ENCODE measurements at regions not wholly inside any gene's neighbourhood (a gene's known extent, or its start where the extent isn't known, plus 50 kb on each side); places are given as distances from the start of the nearest gene placed in this dataset.
A peak's percentile ranks its signal among the peaks of the same experiment; 100 is the strongest.

DNA sequence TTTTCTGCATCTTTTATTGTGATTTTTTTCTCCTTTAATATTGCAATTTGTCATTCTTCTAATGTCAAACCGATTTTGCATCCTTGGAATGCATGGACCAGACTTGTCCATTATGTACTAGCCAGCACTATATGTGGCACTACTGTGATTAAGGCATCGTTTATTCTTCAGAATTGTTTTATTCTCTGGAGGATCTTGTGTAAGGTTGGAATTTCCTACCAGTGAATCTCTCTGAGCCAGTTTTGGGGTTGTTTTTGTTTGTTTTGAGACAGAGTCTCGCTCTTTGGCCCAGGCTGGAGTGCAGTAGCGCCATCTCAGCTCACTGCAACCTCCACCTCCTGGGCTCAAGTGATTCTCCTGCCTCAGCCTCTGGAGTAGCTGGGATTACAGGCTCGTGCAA, 58.5 kb downstream of the IGLL5 start:
- H3K4me3 ChIP-seq (ENCODE audit: low read depth in 1 of 2, low read length in 2 of 2), result no peak overlapping the region
- DNase-seq (peak; percentile 3), ATAC-seq (ENCODE audit: insufficient read depth, low read depth) (no peak)
- H4K20me1 ChIP-seq (ENCODE audit: insufficient read depth, low read length), result no peaks in the 10 kb centered on the region
- no peak overlapping the region for H3K27ac ChIP-seq (ENCODE audit: low read length)
- no peaks in the 10 kb centered on the region for H3K36me3 ChIP-seq (ENCODE audit: insufficient read depth, low read length)
- H3K9me3 ChIP-seq (ENCODE audit: insufficient read depth, low read length, severe bottlenecking), result no peaks in the 10 kb centered on the region
- no peaks in the 10 kb centered on the region for H3K27me3 ChIP-seq (ENCODE audit: insufficient read depth, low read length, poor library complexity)
- H3K79me2 ChIP-seq (ENCODE audit: insufficient read depth, low read length), result no peaks in the 10 kb centered on the region
- no peak overlapping the region for H3K4me2 ChIP-seq (ENCODE audit: insufficient read depth, low read length)
- TF ChIP-seq, protein P1, sequence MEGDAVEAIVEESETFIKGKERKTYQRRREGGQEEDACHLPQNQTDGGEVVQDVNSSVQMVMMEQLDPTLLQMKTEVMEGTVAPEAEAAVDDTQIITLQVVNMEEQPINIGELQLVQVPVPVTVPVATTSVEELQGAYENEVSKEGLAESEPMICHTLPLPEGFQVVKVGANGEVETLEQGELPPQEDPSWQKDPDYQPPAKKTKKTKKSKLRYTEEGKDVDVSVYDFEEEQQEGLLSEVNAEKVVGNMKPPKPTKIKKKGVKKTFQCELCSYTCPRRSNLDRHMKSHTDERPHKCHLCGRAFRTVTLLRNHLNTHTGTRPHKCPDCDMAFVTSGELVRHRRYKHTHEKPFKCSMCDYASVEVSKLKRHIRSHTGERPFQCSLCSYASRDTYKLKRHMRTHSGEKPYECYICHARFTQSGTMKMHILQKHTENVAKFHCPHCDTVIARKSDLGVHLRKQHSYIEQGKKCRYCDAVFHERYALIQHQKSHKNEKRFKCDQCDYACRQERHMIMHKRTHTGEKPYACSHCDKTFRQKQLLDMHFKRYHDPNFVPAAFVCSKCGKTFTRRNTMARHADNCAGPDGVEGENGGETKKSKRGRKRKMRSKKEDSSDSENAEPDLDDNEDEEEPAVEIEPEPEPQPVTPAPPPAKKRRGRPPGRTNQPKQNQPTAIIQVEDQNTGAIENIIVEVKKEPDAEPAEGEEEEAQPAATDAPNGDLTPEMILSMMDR (IDR thresholded peaks at IDR 0.05; ENCODE audit: borderline replicate concordance, extremely low read depth, low read length, poor library complexity, severe bottlenecking), result no peak
- H3K4me1 ChIP-seq (ENCODE audit: insufficient read depth, low read length), result peaks cover 45% of the 10 kb centered on the region
- H3K9ac ChIP-seq (ENCODE audit: low read depth, low read length), result no peak overlapping the region
- no peak overlapping the region for H2AFZ ChIP-seq (ENCODE audit: low read depth, low read length)

DNA sequence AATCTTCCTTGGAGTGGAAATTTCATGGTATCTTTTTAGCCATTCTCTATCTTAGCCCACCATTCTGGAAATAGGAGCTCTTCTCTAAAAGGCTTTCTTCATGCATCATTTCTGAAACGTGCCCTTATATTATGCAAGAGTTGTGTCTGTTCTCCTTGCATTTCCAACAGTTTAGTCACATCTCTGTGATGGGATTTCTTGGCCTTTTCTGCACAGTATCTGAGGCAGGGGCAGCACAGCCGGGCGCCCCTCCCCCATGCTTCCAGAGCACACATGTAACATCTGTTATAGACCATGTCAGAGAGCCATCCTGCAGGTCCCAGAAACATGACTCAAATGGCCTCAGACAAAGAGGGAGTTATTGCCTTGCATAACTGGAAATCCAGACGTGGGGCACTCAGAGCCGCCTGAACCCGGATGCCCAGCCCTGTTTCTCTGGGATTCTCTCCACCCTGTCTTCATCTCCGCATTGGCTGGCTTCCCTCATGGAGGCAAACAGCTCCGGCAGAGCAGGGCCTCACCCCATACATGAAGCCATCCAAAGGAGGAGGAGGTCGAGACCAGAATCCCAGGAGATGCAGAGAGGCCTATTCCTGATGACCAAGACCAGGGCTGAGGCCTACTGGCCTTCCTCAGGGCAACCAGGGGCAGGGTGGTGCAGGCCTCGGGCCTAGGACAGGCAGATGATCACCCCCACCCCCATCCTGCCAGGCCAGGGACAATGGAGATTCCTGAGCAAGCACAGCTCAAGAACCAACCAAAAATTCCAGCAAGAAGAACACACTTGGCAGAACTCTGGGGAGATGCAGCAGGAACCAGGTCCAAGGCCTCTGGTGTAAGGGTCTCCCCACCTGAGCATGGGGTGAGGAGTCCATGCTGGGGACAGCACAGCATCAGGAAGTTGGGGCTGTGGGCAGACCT, 61.3 kb downstream of the IGLL5 start:
- H3K27me3 ChIP-seq (ENCODE audit: insufficient read depth, low read length, poor library complexity), result no peaks in the 10 kb centered on the region
- ATAC-seq (ENCODE audit: insufficient read depth, low read depth) (no peak), DNase-seq (peak; percentile 4)
- H3K4me1 ChIP-seq (ENCODE audit: insufficient read depth, low read length), result peaks cover 42% of the 10 kb centered on the region
- H3K27ac ChIP-seq (ENCODE audit: low read length), result peak overlapping the region; percentile 9
- H3K36me3 ChIP-seq (ENCODE audit: insufficient read depth, low read length), result no peaks in the 10 kb centered on the region
- H3K4me3 ChIP-seq (ENCODE audit: low read depth in 1 of 2, low read length in 2 of 2), result no peak overlapping the region
- H2AFZ ChIP-seq (ENCODE audit: low read depth, low read length), result no peak overlapping the region
- H3K4me2 ChIP-seq (ENCODE audit: insufficient read depth, low read length), result no peak overlapping the region
- no peak overlapping the region for H3K9ac ChIP-seq (ENCODE audit: low read depth, low read length)
- TF ChIP-seq EZH2 (IDR thresholded peaks at IDR 0.05; ENCODE audit: borderline replicate concordance, low read depth, low read length, severe bottlenecking), result no peak
- TF ChIP-seq, protein P1 (IDR thresholded peaks at IDR 0.05; ENCODE audit: borderline replicate concordance, extremely low read depth, low read length, poor library complexity, severe bottlenecking), result no peak
- no peaks in the 10 kb centered on the region for H3K79me2 ChIP-seq (ENCODE audit: insufficient read depth, low read length)
- no peaks in the 10 kb centered on the region for H4K20me1 ChIP-seq (ENCODE audit: insufficient read depth, low read length)
- H3K9me3 ChIP-seq (ENCODE audit: insufficient read depth, low read length, severe bottlenecking), result no peaks in the 10 kb centered on the region

DNA sequence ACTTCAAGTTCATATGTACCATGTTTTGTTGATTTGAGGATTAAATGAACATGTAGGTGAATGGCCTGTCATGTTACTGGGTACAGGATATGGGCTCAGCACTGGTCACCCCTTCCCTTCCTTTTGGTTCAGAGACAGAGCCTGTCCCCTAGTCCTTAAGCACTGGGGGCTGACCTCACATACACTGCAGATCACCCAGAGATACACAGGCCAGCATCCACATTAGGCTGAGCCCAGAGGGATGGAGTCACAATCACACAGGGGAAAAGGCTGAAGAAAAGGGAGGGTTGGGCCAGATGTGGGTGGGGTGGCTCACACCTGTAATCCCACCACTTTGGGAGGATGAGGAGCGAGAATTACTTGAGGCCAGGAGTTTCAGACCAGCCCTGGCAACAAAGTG, 62.3 kb downstream of the IGLL5 start:
- Histone ChIP-seq H3K9ac (ENCODE audit: low read depth, low read length) (no peak overlapping the region), H3K4me1 (ENCODE audit: insufficient read depth, low read length) (peaks cover 46% of the 10 kb centered on the region), H3K27ac (ENCODE audit: low read length) (peak overlapping the region; percentile 43; the same call in 1 of the 2 replicates), H3K4me3 (ENCODE audit: low read depth in 1 of 2, low read length in 2 of 2) (no peak overlapping the region), H3K36me3 (ENCODE audit: insufficient read depth, low read length) (no peaks in the 10 kb centered on the region), H3K79me2 (ENCODE audit: insufficient read depth, low read length) (no peaks in the 10 kb centered on the region), H3K27me3 (ENCODE audit: insufficient read depth, low read length, poor library complexity) (no peaks in the 10 kb centered on the region), H4K20me1 (ENCODE audit: insufficient read depth, low read length) (no peaks in the 10 kb centered on the region), H3K4me2 (ENCODE audit: insufficient read depth, low read length) (no peak overlapping the region), H3K9me3 (ENCODE audit: insufficient read depth, low read length, severe bottlenecking) (no peaks in the 10 kb centered on the region), H2AFZ (ENCODE audit: low read depth, low read length) (no peak overlapping the region)
- DNase-seq, result no peak
- TF ChIP-seq EZH2 (IDR thresholded peaks at IDR 0.05; ENCODE audit: borderline replicate concordance, low read depth, low read length, severe bottlenecking), result no peak
- TF ChIP-seq, protein P1 (IDR thresholded peaks at IDR 0.05; ENCODE audit: borderline replicate concordance, extremely low read depth, low read length, poor library complexity, severe bottlenecking), result no peak
- ATAC-seq (ENCODE audit: insufficient read depth, low read depth), result no peak

All from DND-41 (cell line).